GM19468 (cell line): ENCODE measurements at regions not wholly inside any gene's neighbourhood (a gene's known extent, or its start where the extent isn't known, plus 50 kb on each side); places are given as distances from the start of the nearest gene placed in this dataset.

Experiments used
- ATAC-seq: cut with Tn5 transposase; IDR thresholded peaks from one replicate; pipeline ENCODE4 v1.9.1; 2021; ENCODE audit warnings: mild to moderate bottlenecking, moderate library complexity, moderate number of reproducible peaks; ENCODE audit not compliant: unreplicated experiment; ENCODE audit errors: extremely low read depth

DNA sequence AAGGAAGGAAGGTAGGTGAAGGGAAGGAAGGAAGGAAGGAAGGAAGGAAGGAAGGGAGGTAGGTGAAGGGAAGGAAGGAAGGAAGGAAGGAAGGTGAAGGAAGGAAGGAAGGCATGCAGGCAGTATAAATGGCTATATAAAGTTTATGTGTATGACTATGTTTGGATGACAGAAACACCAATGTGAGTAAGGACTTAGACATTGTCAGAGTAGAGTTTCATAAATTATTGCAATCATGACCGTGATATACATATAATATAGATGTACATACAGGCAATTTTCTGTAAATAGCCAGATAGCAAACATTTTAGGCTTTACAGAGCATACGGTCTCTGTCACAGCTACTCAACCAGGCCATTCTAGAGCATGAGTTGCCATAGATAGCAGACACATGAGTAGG, 133.8 kb upstream of the AKR1E2 start:
- ATAC-seq = no peak

DNA sequence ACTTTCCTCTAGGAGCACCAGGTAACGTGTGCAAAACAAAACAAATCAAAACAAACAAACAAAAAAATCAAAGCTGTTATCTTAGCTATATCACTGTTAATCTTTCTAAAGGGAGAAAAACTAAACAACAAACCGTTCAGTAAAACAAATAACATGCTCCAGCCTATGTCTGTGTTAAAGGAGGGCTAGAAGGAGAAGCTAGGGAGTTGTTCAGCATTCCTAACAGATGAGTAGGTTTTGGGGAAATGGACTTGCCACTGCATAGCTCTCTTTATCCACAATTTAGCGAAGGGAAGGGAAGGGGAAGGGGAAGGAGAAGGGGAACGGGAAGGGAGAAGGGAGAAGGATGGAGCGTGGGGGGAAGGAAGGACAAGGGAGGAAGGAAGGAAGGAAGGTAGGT, 134.2 kb upstream of the AKR1E2 start:
- no peak for ATAC-seq

DNA sequence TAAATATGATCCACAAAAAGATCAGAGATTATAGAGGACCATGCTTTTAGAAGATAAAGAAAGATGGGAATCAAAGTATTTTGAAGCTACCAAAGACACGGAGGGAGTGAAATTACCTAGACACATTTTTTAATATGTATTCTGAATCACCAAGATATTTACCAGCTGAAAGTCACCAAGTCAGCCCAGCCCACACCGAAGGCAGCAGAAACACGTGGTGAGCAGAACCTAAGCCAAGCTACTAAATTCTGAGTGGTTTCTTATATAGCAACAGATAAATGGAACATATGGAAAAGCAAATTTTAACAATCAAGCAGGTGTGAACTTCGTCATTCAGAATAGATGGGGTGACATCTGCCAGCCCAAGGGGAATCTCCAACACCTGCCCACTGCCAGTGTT, 134.7 kb upstream of the AKR1E2 start:
- no peak for ATAC-seq

DNA sequence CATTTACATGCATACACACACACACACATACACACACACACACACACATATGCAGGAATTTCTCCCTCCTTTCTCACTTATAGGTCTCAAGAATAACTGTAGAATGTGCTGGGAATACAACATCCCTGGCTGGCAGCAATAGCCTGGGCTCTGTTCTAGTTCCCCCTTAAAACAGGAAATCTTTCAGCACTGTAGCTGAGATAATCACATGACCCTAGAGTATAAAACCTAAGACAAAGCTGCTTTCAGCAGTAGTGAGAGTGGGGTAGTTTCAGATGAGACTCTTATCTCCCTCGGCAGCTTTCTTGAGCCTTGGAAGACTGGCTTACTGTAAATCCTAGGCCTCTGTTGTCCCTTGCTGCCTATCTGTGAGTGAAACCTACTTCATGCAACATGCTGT, 137.4 kb upstream of the AKR1E2 start:
- ATAC-seq = no peak

DNA sequence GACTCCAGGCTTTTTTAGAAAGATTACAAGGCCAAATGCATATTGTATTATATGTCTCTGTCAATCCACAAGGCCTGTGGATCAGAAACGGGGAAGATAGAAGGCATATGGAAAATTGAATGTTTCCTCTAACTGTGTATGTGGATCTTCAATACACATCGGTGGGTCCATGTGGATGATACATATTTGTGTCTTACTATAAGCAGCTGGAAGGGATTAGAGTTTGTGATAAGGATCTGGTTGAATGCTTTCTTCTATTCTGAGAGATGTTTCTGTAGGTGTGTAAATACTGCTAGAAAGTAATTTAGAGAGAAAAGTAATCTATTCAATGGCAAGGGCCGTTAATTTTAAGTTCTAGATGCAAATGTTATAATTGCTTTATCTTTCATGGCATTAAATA, 137.8 kb upstream of the AKR1E2 start:
- ATAC-seq = no peak

DNA sequence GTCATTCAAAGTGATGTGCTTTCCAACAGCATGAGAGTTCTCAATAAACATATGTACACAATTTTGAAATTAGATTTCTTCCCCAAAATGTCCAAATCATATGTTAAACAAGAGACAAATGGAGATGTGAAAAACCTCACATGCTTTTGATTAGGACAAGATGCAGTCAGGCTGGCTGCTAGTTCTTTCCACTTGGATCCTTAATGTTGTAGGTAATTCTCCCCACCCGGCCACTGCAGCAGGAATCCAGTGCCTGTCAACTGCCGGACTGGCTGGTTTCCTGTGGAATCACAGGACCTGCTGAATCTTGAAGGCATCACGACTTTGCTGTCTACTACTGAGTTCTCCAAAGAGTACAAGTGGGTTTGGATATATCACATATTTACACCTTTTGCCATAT, 138.6 kb upstream of the AKR1E2 start:
- ATAC-seq = no peak

DNA sequence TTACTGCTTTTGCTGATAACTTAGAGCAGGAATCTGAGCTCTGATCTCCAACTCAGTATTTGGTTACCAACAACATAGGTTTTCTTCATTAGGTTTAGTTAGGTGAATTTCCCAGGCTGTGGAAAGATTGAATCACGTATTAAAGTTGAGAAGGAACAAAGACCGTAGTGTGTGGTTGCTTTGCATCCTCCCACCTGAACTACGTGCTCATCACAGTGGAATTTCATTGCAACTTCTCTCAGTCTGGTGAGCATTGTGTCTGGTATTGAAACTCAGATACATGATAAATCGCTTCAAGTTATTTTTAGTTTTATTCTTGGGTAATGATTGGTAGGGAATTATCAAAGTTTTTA, 139.4 kb upstream of the AKR1E2 start:
- ATAC-seq = no peak

DNA sequence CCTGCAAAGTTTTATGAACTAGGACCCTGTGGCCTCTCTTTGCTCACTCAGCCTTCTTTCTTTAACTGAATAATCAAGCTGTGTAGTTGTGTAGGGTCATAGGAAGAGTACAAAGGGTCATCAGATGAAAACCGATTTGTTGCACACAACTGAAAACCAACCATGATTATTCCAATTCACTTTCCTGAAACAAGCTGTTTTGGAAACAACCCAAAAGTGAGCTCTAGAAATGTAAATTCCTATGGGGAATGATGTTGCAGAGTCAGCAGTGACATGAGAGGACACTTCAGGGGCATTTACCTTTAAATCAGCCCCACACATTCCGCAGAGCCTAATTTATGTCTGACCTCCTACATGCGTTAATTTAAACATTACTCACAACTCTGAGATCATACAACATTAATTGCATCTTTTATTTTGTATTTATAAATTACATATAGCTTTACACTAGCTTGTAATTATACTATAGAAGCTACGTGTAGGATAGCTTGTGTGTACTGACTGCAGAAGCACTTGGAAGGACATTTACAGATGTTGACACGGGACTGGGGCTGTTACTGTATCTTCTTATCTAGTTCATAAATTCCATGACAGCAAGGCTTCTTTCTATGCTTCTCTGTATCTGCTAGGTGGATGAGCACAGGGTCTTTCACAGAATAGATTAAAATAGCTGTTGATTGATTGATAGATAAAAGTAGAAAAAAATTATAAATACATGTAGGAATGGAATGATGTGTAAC, 139.9 kb upstream of the AKR1E2 start:
- ATAC-seq = no peak

DNA sequence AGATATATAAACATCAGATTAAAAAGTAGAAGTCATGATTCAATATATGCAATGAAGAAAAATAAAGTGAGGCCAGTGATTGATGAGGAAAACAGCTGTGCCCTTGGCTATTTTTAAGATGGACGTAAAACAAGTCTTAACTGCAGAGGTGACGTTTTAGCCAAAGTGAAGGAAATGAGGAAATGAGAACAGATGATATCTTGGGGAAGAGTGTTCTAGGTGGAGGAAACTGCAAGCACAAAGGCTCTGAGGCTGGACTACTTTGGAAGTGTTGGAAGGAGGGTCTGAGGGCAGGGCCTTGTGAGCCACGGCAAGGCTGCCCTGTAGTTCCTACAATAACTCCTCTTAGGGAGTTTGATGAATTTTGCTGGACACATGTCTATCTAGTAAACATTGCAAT, 140.5 kb upstream of the AKR1E2 start:
- no peak for ATAC-seq

DNA sequence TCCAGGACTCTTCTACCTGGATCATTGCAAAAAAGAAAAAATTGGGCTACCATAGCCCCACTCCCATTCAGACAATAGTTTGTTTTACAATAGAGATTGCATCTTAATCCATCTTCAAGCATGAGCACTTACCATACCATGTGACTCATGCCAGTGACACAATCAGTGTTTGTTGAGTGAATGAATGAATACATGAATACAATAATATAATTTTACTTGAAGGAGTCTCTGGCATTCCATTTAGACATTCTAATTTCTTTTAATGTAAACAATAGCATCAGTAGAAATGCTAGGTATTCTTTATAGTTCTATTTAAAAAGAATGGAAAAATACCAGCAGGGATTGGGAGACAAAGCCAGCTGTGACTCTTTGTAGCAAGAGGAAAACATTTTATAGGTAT, 141.6 kb upstream of the AKR1E2 start:
- ATAC-seq = no peak

DNA sequence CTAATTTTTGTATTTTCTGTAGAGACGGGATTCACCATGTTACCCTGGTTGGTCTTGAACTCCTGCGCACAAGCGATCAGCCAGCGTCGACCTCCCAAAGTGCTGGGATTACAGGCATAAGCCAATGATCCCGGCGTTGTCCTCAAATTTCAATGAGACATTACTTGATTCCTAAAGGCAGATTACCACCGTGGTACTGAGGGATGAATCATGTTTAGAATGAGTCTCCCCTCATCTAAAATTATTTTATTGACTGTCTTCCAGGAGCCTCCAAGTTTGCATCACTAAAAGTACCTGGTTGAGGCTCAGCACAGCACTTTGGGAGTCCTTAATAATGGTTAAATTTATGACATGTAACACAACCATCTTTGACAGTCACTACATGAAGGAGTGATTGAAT, 142.2 kb upstream of the AKR1E2 start:
- no peak for ATAC-seq

GRCh38 chr10:4683137-4683536, 142.9 kb upstream of the AKR1E2 start:
- no peak for ATAC-seq

DNA sequence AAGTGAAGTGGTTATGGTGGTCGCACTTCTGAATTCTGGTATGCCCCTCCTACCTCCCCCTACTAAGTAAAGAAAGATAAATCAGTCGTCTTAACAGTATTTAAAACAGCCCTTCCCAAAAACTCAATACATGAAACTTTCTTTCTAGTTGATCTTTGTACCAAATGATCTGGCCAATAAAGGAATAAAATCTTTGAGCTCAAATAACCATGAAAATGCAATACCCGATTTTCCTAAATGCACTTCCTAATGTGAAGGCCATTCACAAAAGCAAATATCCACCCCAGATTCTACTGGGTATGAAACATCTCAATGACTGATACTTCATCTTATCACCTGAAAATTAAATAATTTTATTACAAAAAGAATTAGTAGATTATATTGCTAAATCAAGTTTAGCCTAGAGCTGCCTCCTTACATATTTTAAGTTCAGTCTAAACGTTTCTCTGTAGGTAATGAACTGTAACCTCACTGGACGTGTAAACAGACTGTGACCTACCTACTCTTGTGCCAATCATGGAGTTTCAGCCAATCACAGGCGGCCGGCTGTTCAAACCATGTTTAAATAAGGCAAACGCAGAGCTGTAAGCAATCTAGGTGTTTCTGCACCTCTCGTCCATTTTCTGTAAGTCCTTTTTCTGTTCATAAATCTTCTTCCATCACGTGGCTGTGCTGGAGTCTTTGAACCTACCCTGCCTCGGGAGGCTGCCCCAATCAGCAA, 146.9 kb upstream of the AKR1E2 start:
- no peak for ATAC-seq

DNA sequence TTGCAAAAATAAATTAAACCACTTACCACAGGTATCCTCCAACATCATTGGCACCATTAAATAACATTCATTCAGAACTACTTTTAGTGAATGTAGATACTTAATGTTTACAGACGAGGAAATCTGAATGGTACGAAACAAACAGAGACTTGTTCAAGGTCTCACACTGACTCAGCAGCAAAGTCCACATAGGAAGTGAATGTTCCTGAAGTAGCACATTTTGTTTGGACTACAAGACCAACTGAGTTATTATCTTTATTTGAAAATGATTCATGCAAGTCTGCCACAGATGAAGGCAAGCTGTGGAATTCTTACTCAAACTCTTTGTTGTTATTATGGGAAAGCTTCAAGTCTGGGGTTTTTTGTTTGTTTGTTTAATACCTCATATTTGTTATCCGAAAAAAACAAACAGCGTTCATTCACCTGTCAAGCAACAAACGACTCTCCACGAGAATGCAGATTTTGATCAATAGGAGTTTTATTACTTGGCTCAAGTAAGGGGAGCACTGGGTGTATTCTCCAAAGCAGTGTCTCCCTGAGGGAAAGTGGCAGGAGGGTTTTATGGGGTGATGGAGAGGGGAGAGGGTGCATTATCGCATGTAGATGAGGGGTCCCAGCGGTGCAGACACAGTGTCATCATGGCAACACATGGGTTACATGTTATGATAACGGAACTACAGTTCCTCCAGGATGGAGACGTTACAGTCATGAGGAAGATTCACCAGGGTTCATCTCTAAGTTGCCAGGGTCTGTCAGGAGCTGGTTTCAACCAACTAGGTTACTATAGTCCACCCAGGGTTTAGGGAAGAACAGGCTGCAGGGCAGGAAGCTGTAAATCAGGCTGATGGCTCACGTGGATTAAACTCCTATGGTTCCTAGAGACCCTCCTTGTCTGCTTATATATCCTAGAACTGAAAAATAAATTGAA, 147.7 kb upstream of the AKR1E2 start:
- ATAC-seq = no peak

- no peak for ATAC-seq
Measured at GRCh38 chr10:4677296-4678021, 148.5 kb upstream of the AKR1E2 start.

DNA sequence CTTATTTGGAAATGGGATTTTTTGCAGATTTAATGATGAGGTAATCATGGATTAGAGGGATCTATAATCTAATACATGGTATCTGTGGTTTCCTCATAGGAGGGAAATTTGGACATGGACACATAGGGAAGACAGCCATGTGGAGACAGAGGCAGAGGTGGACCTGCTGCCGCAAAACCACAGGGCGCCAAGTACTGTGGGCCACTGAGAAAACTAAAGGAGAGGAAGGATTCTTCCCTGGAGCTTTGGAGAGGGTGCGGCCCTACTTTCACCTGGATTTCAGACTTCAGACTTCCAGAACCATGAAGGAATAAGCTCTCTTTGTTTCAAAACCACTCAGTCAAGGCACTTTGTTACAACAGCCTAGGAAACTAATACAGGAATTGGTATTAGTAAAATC, 149.4 kb upstream of the AKR1E2 start:
- no peak for ATAC-seq

GRCh38 chr10:4675808-4676207, 150.2 kb upstream of the AKR1E2 start:
- no peak for ATAC-seq

DNA sequence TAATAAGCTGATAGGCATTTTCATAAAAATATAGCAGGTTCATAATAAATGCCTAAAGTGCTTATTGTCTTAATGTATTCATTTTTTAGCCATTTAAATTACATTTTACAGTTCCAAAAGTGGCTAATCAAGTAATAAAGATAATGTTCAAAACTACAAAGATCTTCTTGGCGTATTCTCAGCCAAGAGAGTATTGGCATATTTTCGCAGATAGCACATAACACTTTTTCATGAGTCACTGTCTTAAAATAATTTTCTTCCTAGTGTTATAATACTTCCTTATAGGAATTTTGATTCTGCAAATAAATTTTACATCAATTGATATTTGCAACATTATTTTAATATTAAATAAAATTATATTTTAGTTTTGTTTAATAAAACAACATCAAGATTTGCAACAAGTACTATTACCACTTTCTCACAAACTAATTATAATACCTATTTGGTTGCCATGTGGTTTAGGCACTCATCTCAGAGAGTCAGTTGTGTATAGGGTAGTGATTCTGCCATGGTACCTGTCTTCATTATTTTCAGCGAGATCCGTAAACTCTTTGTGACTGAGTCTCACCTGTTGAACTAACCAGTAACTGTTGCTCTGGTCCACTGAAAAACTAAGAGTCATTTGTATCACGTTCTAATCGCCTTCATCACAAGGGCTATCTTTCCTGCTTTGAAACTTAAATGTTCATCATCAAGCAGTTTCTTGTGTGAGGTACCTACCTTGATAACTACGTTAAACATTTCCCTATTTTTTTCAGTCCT, 152.5 kb upstream of the AKR1E2 start:
- no peak for ATAC-seq

DNA sequence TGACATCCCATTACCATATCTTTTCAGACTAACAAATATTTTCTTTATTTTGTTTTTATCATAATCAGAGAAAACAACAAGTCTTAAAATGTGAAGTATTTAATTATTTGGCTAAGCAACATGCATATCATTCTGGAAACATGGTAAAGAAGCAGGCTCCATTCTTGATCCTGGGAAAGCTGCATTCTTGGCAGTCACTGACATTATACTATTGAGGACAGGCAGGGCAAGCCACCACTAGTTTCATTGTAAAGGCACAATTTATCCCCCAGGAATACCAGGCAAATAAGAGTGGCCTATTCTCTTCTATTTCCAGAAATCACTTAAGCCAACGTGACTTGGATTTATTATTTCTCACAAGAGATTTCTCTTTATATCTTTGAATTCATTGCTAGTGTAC, 153.8 kb upstream of the AKR1E2 start:
- ATAC-seq = no peak
